NAMALWA (cell line): ENCODE measurements at regions not wholly inside any gene's neighbourhood (a gene's known extent, or its start where the extent isn't known, plus 50 kb on each side); places are given as distances from the start of the nearest gene placed in this dataset.

Experiments used
- DNase-seq: peaks from one replicate; pipeline ENCODE4 v3.0.0-alpha.2; 2015; ENCODE audit warnings: low spot score

GRCh38 chr6:87936065-87936464 is 111.6 kb upstream of the SPACA1 start:
- no peak for DNase-seq

DNA sequence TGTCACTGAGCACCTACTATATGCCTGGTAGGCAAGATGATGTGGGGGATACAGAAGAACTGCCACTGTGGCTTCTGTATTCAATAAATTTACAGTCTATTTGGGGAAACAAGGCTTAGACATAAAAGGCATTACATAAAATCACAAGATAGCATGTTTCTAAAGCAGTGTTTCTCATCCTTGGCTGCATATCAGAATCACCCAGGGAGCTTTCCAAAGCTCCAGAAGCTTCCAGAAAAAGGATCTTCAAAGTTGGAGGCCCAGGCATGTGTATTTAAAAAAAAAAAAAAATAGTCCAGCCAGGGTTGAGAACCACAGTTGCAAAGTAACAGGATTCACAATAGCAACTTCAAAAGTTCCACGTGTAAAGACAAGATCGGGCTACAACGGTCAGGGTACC is 112.4 kb upstream of the SPACA1 start:
- no peak for DNase-seq

DNA sequence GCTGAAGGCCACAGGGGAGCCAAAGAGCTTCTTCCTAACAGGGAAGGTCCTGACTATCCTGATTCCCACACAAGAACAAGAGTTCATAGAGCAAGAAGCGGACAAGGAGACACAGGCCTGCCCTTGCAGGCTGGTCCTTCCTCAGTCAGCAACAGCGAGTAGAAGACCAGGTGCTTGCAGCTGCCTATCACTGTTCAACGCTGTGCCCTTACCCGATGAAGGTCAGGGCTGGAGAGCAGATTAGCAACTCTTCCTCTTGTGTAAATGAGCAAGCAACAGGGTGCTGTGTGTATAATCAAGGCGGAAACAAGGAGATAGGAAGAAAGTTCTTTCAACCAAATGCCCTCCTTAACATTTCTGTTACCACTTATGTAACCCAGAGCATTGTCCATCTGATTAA is 115.3 kb upstream of the SPACA1 start:
- DNase-seq = peak; percentile 73

- DNase-seq = peak; percentile 92
Observed at GRCh38 chr6:87929843-87930288, 117.8 kb upstream of the SPACA1 start.

GRCh38 chr6:87926687-87927086 is 121.0 kb upstream of the SPACA1 start:
- peak; percentile 42 for DNase-seq

DNA sequence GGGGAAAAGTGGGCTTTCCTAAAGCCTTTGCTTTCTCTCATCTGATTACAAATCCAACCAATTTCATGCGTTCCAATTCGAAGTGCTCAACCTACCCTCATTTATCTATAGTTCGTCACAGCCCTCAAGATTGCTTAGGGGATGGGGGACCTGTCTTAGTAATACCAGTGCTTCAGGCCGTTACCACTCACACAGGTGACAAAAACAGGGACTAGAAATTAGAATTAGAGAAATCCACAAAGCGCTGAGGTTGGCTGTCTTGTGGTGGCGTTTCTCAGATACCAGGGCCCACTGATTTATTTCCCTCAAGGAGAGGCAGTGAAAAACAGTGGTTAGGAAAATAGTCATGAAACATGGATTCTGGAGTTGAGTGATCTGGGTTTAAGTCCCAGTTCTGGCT is 121.6 kb upstream of the SPACA1 start:
- peak; percentile 46 for DNase-seq

GRCh38 chr6:87925373-87926060 is 122.1 kb upstream of the SPACA1 start:
- peak; percentile 94 for DNase-seq

GRCh38 chr6:87923389-87924050 is 124.1 kb upstream of the SPACA1 start:
- DNase-seq = peak; percentile 74

DNA sequence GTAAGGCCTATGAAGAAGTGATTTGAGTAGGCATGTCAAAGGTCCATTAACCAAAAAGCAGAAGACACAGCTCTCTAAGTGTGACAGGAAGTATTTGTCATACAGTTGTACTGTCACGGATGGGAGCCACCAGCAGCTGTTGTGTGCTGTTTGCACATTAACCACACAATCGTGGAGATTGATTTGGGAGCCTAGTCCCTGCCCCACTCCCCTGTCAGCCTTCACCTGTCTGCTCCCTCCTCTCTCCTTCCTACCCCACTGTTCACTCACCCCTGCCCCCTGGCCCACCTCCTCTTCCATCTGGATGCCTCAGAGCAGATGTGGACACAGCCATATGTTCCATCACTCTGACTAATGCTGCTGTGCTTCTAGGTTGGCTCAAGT is 124.7 kb upstream of the SPACA1 start:
- peak; percentile 95 for DNase-seq

- peak; percentile 75 for DNase-seq
Observed at GRCh38 chr6:87922196-87922946, 125.3 kb upstream of the SPACA1 start.

DNA sequence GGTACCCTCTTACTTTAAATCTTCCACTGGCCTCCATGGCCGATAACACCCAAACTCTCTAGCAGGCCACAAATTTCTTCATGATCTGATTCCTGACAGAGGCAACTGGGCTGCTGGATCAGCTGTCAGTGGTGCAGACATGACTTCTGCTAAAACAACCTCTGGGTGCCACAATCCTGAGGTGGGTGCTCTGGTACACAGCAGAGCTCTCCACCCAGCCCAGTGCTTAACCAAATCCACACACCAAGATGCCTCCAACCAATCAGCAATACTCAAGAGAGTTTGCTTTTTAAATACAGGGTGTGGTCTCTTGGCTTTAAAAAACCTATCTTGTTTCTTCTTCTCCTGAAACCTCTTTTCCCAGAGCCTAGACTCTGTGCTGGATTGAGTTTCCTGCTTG is 126.6 kb upstream of the SPACA1 start:
- DNase-seq = peak; percentile 81

DNA sequence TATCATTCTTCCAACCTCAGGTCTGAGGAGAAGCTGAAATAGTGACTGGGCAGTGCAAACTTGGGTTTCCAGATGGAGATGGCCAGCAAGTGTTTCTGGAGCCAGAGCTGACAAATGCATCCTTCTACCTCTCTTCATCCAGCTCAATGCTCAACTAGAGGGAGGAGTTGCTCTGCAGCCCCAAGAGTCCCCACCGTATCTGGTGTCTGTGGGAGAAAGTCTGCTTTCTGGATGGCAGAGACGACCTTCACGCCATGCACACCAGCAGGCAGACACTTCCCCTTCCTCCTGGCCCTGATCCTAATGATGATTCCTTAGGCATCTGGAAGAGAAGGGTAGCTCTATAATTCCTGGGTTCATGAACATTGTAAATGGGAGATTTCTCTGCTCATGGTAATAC is 127.4 kb upstream of the SPACA1 start:
- DNase-seq = no peak

DNA sequence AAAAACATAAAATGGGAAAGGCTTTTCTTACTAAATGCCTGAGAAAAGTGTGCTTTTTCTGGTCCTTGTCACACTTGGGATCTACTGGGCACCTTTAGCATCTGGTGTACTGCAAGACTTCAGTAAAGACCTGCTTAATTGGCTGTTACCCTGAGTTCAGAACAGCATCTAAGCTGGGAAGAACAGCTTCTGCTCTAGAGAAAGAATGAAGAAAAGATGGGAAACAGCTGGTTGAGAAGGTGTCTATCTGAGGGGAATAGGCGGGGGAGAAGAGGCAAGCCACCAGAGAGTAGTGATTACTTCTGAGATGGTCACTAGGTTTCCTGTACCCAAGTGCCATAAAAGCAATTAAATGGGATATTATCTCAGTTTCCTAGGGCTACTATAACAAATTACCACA is 128.2 kb upstream of the SPACA1 start:
- DNase-seq = peak; percentile 56

- peak; percentile 66 for DNase-seq
Observed at GRCh38 chr6:87919001-87919400, 128.6 kb upstream of the SPACA1 start.

DNA sequence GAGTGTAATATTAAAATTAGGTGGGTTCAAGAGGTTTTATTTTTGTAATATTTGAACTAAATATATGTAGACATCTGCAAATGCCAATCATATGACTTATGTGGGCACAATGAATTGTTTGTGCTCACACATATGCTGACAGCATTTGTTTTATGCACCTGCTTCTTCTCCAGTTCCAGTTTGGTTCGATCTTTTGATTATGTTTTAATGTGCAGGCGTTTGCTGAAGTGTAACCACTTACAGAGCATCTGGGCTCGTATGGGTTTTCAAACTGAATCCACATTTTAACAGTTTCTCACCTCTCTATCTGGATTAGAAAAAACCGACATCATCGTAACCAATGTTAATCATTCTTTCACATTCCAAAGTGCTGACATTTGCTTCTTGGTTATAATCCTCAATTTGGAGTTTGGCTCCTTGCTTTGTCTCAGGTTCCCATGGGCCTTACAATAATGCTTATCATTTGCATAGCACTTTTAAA is 129.1 kb upstream of the SPACA1 start:
- DNase-seq = peak; percentile 96

- DNase-seq = no peak
Observed at GRCh38 chr6:87917886-87918285, 129.8 kb upstream of the SPACA1 start.

- DNase-seq = peak; percentile 86
Observed at GRCh38 chr6:87916446-87916845, 131.2 kb upstream of the SPACA1 start.

DNA sequence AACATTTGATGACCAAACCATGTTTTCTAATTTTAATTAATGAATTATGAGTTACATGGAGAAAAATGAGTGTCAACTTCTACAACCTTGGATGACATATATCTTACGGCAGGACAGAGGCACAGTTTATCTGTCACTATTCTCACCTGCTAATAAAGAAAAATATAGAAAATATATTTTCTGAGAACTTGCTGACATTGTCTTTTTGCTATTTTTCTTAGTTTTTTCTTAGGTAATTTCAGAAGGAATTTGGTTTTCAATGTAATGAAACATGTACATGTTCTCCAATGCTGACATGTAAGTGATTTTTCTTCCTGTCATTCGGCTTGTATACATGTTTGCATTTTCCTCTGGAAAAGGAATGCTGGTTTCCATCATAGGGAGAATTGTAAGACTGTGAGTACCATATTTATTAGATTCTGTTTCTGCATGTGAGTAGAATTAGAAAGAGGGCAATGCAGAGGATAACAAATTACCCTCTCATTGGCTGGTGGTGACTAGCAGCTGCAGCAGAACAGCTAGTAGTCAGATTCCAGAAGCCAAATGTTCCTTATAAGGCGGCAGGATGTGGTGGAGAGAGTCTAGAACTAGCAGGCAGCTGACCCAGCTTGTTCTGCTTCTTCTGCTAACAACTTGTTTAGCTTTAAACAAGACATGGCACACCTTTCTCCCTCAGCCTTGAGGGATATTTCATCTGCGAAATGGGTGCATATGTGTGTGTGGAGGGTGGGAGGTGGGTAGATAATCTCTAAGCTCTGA is 132.8 kb upstream of the SPACA1 start:
- peak; percentile 66 for DNase-seq

DNA sequence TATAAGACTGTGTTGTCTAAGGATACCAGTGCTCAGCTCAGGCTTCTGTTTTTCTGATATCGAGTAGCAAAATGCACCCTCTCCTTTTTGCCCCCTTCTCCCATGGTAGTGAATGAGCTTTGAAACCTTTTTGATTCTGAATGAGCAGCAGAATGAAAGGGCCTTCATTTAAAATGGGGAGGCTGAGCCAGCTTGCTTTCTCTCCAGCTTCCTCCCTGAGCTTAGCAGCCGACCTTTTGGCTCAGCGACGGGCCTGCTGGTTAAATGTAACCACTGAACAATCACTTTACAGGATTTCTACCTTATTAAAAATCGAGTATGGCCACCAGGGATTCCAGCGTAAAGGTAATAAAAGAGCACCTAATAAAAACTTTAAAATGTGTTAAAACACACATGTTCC is 133.7 kb upstream of the SPACA1 start:
- DNase-seq = no peak

GRCh38 chr6:87912102-87912501 is 135.5 kb upstream of the SPACA1 start:
- no peak for DNase-seq

DNA sequence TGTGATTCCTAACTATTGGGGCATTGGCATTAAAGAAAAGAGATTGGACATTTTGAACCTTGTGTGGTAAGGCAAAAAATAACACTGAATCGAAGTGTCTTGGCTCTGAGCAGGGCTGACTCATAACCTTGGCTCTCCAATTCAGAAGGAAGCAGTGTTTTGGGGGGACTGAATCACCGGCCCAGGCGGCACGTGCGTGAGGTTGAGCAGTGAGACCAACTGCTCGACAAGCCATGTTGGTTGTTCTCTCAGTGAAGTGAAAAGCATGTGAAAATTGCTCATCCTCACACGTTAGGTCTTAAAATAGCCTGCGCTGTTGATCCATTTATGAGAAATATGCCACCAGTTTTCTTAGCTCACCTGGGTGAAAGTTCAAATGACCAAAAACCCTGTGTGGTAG is 137.8 kb upstream of the SPACA1 start:
- DNase-seq = no peak
